A673 (cell line): ENCODE measurements at regions not wholly inside any gene's neighbourhood (a gene's known extent, or its start where the extent isn't known, plus 50 kb on each side); places are given as distances from the start of the nearest gene placed in this dataset.

Source experiments
- BruUV-seq: library from RNA; stranded (reverse); fragments of 400-500 nt; replicated peaks from 2 replicates; lab custom pipeline; 2021; lab: Mats Ljungman, UMichigan
- CTCF ChIA-PET: fragments of 300-600 bp; sonication (Branson Sonifier 250); formaldehyde crosslinking; loops from one replicate; lab custom pipeline; 2022; ENCODE audit warnings: antibody characterized with exemption; lab: Charles Lee
- POLR2A ChIA-PET: fragments of 300-600 bp; sonication (Branson Sonifier 250); formaldehyde crosslinking; loops from one replicate; lab custom pipeline; 2022; ENCODE audit warnings: antibody characterized with exemption; ENCODE audit not compliant: low non-redundant PET; lab: Charles Lee
- DNase-seq: peaks from one replicate; pipeline ENCODE4 v3.0.0-alpha.2; 2015; ENCODE audit warnings: low spot score
- H3K27ac ChIP-seq: fragments of 200-600 bp; sonication (generic); 2 replicates; pipeline ENCODE4 v1.5.1; 2016; ENCODE audit warnings: mixed run types, low read depth, mild to moderate bottlenecking, mixed read lengths, antibody characterized with exemption, low read length; ENCODE audit not compliant: poor library complexity, severe bottlenecking
- H3K27me3 ChIP-seq: fragments of 200-600 bp; sonication (generic); replicated peaks from 2 replicates; pipeline ENCODE4 v1.6.1; 2017; ENCODE audit warnings: mixed run types, low read depth, mild to moderate bottlenecking, mixed read lengths, antibody characterized with exemption, low read length; ENCODE audit not compliant: insufficient read depth, poor library complexity
- H3K36me3 ChIP-seq: fragments of 200-600 bp; sonication (generic); 2 replicates; pipeline ENCODE4 v1.6.1; 2016; ENCODE audit warnings: mixed run types, mild to moderate bottlenecking, mixed read lengths, antibody characterized with exemption, low read length; ENCODE audit not compliant: insufficient read depth, poor library complexity, severe bottlenecking
- H3K4me1 ChIP-seq: fragments of 200-600 bp; sonication (generic); 2 replicates; pipeline ENCODE4 v1.6.1; 2017; ENCODE audit warnings: mixed run types, mild to moderate bottlenecking, mixed read lengths, antibody characterized with exemption, low read length; ENCODE audit not compliant: insufficient read depth, poor library complexity, severe bottlenecking
- H3K4me3 ChIP-seq: fragments of 200-600 bp; sonication (generic); 2 replicates; pipeline ENCODE4 v1.5.1; 2016; ENCODE audit warnings: low read depth, mixed run types, mild to moderate bottlenecking, mixed read lengths, low read length; ENCODE audit not compliant: poor library complexity, severe bottlenecking
- H3K9me3 ChIP-seq: fragments of 200-600 bp; sonication (generic); 2 replicates; pipeline ENCODE4 v1.6.1; 2016; ENCODE audit warnings: mixed run types, low read depth, mild to moderate bottlenecking, mixed read lengths, antibody characterized with exemption, low read length; ENCODE audit not compliant: poor library complexity, severe bottlenecking
- CTCF ChIP-seq: fragments of 300-800, 200-600 bp; sonication (generic); conservative IDR thresholded peaks from 2 replicates; pipeline ENCODE4 v1.5.1; 2017; ENCODE audit warnings: low read depth, mild to moderate bottlenecking, antibody characterized with exemption, low read length, moderate library complexity, mixed read lengths
- EZH2 ChIP-seq: fragments of 200-600 bp; sonication (generic); IDR thresholded peaks from 2 replicates; pipeline ENCODE4 v1.6.1; 2017; ENCODE audit warnings: borderline replicate concordance, low read depth, mild to moderate bottlenecking, mixed read lengths, antibody characterized with exemption, low read length; ENCODE audit not compliant: poor library complexity, severe bottlenecking
- intact Hi-C: fragments of 100-400 bp; cut with micrococcal nuclease; formaldehyde crosslinking; loops from one replicate; pipeline ENCODE4 v1.10.0; 2022; ENCODE audit not compliant: unreplicated experiment

GRCh38 chr7:47633134-47633533 lies 51.2 kb upstream of the TNS3 start:
- POLR2A ChIA-PET, result no interaction called here

More at GRCh38 chr7:47633134-47633533, 51.2 kb upstream of the TNS3 start:
- Histone ChIP-seq H3K4me1 (no peaks in the 10 kb centered on the region), H3K36me3 (no peaks in the 10 kb centered on the region), H3K4me3 (no peak overlapping the region), H3K27ac (no peak overlapping the region), H3K9me3 (no peaks in the 10 kb centered on the region), H3K27me3 (no peaks in the 10 kb centered on the region)
- intact Hi-C loops, result no loop called here
- no TSS peak for BruUV-seq
- CTCF ChIA-PET, result no interaction called here
- TF ChIP-seq EZH2 (no peak), CTCF (no peak)
- no peak for DNase-seq
